Thymus (tissue), 11 donors: ENCODE measurements at regions not wholly inside any gene's neighbourhood (a gene's known extent, or its start where the extent isn't known, plus 50 kb on each side); places are given as distances from the start of the nearest gene placed in this dataset.

Source experiments
- DNase-seq, 9 donors: peaks; one replicate each; pipeline ENCODE4 v3.0.0-alpha.2; 2013; ENCODE audit warnings: low spot score in 9 of 9, low read depth in 6 of 9, missing footprints in 1 of 9
- H3K27ac ChIP-seq, 2 donors: one replicate each; pipeline ENCODE4 v1.5.1; 2013; ENCODE audit warnings: control low read depth in 1 of 2, low read depth in 1 of 2, low read length in 1 of 2, mild to moderate bottlenecking in 1 of 2, moderate library complexity in 1 of 2
- H3K27me3 ChIP-seq, 2 donors: one replicate each; pipeline ENCODE4 v1.5.1; 2013; ENCODE audit warnings: low read length in 1 of 2; ENCODE audit not compliant: control insufficient read depth in 2 of 2, insufficient read depth in 1 of 2
- H3K36me3 ChIP-seq, 2 donors: one replicate each; pipeline ENCODE4 v1.5.1; 2013; ENCODE audit warnings: low read length in 1 of 2, mild to moderate bottlenecking in 1 of 2, moderate library complexity in 1 of 2; ENCODE audit not compliant: control insufficient read depth in 2 of 2, insufficient read depth in 2 of 2
- H3K4me1 ChIP-seq, 2 donors: one replicate each; pipeline ENCODE4 v1.5.1; 2013; ENCODE audit warnings: low read length in 2 of 2; ENCODE audit not compliant: control insufficient read depth in 2 of 2, insufficient read depth in 2 of 2
- H3K4me3 ChIP-seq, 2 donors: one replicate each; pipeline ENCODE4 v1.5.1; 2013; ENCODE audit warnings: low read length in 2 of 2, control low read depth in 1 of 2, mild to moderate bottlenecking in 1 of 2
- H3K9me3 ChIP-seq, 2 donors: one replicate each; pipeline ENCODE4 v1.5.1; 2013; ENCODE audit warnings: low read length in 1 of 2, mild to moderate bottlenecking in 1 of 2; ENCODE audit not compliant: control insufficient read depth in 2 of 2, insufficient read depth in 1 of 2
- WGBS: extraction: QIAGEN DNeasy Blood & Tissue Kit; methylation state at CpG from one replicate; pipeline ENCODE4 v1.1.7; 2013; 5-methylcytosine and 5-hydroxymethylcytosine counted together
- donor health status: healthy.

DNA sequence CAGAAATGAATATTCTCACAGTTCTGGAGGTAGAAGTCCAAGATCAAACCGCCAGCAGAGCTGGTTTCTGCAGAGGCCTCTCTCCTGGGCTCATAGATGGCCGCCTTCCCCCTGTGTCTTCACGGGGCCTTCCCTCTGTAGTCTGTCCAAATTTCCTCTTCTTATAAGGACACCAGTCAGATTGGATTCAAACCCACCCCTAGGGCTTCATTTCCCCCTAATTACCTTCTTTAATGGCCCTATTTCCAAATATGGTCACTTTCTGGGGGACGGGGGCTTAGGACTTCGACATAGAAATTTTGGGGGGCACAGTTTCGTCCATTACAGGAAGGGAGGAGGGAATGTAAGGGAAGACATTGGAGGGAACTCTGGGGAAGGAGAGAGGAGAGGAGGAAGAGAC lies 132.6 kb downstream of the DDX1 start:
- Histone ChIP-seq H3K9me3 (no peaks in the 10 kb centered on the region), H3K27ac (no peak overlapping the region), H3K27me3 (no peaks in the 10 kb centered on the region), H3K4me3 (no peak overlapping the region), H3K36me3 (no peaks in the 10 kb centered on the region), H3K4me1 (peaks cover 0 to 2% of the 10 kb centered on the region in 2 donors)
- 90% methylated on average over 6 of the region's 6 CpGs for WGBS
- DNase-seq: no peak

DNA sequence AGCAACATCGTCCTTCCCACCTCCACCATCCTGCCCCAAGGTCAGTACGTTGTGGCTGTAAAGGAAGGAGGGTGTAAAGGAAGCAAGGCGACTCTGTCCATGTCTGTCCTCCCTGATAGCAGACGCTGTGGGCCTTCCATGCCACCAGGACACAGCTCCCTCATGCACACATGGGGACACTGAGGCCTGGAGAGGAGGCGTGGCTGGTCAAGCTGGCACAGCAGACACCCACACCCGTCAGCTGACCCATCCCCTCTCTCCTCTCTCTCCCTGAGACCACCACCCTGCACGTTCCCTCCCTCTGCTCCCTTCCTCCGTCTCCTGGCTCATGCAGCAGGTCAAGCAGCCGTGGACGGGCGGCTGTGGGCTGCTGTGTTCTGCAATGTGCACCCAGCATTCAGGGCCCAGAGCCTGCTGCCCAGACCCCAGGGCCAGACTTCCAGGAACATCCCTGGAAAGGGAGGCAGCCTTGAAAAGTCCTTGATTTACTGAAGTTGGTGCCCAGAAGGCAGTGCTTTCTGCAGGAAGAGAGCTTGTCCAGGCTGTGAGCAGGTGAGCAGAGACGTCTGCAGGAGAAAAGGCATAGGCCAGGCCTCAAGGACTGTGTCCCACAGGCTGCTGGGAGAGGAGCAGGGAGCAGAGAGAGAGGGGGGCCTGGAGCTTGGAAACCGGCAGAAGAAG lies 133.6 kb downstream of the DDX1 start:
- H3K4me3 ChIP-seq: no peak overlapping the region
- no peaks in the 10 kb centered on the region for H3K27me3 ChIP-seq
- H3K9me3 ChIP-seq: no peaks in the 10 kb centered on the region
- peaks cover 0 to 1% of the 10 kb centered on the region in 2 donors for H3K4me1 ChIP-seq
- H3K27ac ChIP-seq: no peak overlapping the region
- no peaks in the 10 kb centered on the region for H3K36me3 ChIP-seq
- WGBS: 94% methylated on average over 13 of the region's 13 CpGs
- no peak for DNase-seq

DNA sequence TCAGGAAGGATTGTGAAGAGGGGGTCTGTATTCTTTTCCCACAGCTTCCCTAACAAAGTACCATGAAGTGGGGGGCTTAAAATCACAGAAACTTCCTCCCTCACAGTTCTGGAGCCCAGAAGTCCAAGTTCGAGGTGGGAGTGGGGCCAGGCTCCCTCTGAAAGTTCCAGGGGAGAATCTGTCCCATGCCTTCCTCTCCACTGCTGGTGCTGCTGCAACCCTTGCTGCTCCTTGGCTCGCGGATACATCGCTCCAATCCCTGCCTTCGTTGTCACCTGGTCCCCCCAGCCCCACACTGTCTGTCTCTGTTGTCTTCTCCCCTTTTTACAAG lies 134.1 kb downstream of the DDX1 start:
- Histone ChIP-seq H3K36me3 (no peaks in the 10 kb centered on the region), H3K4me1 (peaks cover 0 to 6% of the 10 kb centered on the region in 2 donors), H3K27ac (no peak overlapping the region), H3K27me3 (no peaks in the 10 kb centered on the region), H3K9me3 (no peaks in the 10 kb centered on the region), H3K4me3 (no peak overlapping the region)
- DNase-seq: no peak
- WGBS: 92% methylated on average over 5 of the region's 5 CpGs

DNA sequence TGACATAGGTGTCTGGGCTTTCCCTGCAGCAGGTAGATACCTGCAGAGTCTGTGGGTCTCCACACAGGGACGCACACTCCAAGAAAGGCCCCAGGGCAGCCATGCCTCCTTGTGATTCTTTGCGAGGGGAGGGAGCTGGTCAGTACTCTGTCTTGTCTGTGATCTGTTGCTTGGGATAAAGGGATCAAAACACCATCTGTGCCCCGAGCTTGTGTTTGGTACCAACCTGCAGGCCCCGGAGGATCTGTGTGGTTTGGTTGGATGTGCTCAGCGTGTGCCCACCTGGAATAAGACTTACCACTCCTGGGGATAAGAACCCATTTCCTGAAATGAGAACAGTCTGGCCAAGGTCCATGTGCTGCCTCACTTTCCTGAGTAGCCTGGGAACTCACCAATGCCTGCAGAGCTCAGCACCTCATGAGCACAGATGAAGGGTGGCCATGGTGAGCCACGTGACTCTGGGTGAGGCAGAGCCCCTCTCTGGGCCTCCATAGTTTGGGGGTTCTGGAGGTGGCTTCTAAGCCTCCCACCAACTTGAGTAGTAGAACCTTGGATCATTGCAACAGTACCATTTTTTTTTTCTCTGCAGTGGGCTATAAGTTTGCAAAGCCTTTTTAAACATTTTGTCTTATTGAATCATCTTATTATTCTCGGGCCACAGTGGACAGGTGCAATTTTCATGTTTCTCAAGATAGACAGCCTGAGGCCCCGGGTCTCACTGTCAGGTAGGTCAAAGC lies 134.8 kb downstream of the DDX1 start:
- H3K27me3 ChIP-seq: no peaks in the 10 kb centered on the region
- no peak overlapping the region for H3K4me3 ChIP-seq
- H3K9me3 ChIP-seq: no peaks in the 10 kb centered on the region
- no peaks in the 10 kb centered on the region for H3K36me3 ChIP-seq
- WGBS: 93% methylated on average over 8 of the region's 8 CpGs
- peaks cover 0 to 13% of the 10 kb centered on the region in 2 donors for H3K4me1 ChIP-seq
- H3K27ac ChIP-seq: no peak overlapping the region
- no peak for DNase-seq

DNA sequence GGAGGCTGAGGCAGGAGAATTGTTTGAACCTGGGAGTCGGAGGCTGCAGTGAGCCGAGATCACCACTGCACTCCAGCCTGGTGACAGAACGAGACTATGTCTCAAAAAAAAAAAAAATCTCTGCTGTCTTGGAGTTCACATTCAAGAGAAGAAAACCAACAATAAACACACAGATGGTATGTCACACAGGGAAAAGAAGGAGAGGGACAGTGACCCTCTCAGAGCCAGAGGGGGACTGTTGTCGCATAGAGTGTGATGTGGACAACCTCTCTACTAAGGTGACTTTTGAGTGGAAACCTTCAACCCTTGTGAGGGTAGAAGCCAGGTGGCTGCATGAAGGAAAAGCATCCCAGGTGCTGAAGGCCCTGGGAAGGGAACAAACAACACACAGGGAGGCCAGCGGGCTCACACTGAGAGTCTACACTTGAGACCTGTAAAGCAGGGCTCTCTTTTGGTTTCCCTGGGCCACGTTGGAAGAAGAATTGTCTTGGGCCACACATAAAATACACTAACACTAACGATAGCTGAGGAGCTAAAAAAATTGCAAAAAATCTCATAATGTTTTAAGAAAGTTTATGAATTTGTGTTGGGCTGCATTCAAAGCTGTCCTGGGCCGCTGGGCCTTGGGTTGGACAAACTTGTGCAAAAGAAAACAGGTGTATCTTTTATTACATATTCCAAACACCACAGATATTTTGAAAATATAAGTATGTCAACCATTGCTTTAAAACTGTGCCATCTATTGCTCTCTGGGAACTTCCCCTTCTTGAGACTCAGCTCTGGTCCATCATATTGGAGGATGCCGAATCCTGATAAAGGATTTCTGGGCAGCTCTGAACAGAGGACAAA lies 136.0 kb downstream of the DDX1 start:
- Histone ChIP-seq H3K36me3 (no peaks in the 10 kb centered on the region), H3K4me1 (peaks cover 0 to 21% of the 10 kb centered on the region in 2 donors), H3K9me3 (no peaks in the 10 kb centered on the region), H3K27ac (no peak overlapping the region), H3K4me3 (no peak overlapping the region), H3K27me3 (no peaks in the 10 kb centered on the region)
- 87% methylated on average over 9 of the region's 9 CpGs for WGBS
- no peak for DNase-seq

DNA sequence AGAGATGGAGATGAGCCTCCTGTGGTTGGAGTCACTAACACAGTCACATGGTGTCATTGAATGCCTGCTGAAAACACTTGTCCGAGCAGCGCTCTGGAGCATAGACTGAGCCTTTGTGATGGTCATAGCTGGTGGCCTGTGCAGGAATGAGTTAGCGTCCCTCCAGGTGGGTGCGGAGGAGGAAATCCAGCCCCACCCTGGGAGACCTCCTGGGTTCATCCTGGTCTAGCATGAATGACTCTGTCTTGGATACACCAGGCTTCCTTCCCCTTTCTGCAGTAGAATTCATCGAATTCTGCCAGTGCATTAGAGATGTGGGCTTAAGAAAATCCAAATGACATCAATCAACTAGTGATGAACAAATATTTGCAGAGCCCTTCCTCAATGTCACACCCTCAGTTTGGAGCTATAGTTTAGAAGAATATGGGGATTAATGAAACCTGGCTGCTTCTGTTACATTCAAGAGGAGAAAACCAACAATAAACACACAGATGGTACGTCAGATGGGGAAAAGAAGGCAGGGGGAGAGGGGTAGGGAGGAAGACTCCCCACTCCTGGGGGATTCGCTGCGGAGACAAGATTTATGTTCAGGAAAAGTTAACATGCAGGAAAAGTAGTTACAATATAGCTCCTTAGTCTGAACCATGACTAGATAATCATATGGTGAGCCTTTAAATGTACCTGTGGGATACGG lies 136.7 kb downstream of the DDX1 start:
- Histone ChIP-seq H3K36me3 (no peaks in the 10 kb centered on the region), H3K4me3 (no peak overlapping the region), H3K27me3 (no peaks in the 10 kb centered on the region), H3K4me1 (peaks cover 0 to 22% of the 10 kb centered on the region in 2 donors), H3K9me3 (no peaks in the 10 kb centered on the region), H3K27ac (no peak overlapping the region)
- WGBS: 87% methylated on average over 9 of the region's 9 CpGs
- DNase-seq: no peak

DNA sequence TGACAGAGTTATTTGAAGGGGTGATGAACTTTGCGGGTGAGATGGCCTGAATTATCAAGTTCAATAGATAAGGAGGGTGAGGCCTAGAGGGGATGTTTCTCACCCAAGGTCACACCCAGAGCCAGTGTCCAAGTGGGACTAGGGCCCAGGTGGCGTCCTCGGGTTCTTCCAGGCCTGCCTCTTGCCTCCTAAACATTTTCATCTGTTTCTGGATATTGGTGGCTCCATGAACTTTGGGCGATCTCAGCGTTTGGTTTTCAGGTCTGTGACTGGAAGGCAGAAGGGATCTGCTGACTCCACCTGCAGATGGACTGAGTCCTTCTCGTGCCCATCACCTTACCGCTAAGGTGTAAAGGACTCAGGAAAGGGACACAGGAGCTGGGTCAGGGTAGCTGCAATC lies 137.3 kb downstream of the DDX1 start:
- DNase-seq: no peak
- WGBS: 92% methylated on average over 7 of the region's 7 CpGs
- no peak overlapping the region for H3K4me3 ChIP-seq
- no peaks in the 10 kb centered on the region for H3K9me3 ChIP-seq
- H3K4me1 ChIP-seq: peaks cover 0 to 22% of the 10 kb centered on the region in 2 donors
- no peak overlapping the region for H3K27ac ChIP-seq
- no peaks in the 10 kb centered on the region for H3K36me3 ChIP-seq
- no peaks in the 10 kb centered on the region for H3K27me3 ChIP-seq

DNA sequence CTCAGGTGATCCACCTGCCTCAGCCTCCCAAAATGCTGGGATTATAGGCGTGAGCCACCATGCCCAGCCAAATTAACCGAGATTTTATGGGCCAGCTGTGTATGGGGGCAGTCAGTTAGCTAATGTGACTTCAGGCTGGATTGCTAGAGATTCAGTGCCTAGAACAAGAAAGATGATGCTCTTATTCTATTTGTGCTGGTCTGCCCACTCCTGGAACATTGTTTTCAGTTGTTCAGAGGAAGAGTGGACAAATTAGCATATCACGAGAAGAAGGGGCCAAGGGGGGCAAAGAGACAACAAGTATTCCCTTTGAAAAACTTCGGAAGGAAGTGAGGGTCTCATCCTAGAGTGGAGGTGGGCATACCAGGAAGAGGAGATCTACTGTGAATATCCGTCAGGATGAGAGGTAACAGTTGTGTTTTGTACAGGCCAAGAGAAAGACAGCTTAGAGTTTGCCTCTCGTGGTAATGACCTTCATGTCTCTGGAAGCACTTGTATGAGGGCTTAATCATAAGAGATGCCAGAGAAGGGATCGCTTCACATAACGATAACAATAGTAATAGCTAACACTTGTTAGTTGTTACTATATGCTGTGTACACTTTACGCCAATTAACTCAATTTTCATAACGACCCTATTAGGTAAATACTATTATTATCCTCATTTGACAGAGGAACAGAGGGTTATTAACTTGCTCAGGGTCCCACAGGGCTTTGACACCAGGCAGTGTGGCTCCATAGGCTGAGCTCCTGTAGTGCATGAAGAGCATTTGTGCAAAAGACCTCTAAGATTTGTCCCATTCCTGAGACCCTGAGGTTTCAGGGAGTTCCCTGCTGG lies 138.3 kb downstream of the DDX1 start:
- Histone ChIP-seq H3K36me3 (no peaks in the 10 kb centered on the region), H3K4me1 (peaks cover 0 to 26% of the 10 kb centered on the region in 2 donors), H3K4me3 (no peak overlapping the region), H3K9me3 (no peaks in the 10 kb centered on the region), H3K27me3 (no peaks in the 10 kb centered on the region), H3K27ac (peak overlapping the region in 1 of 2 donors; percentile 32)
- 90% methylated on average over 10 of the region's 10 CpGs for WGBS
- no peak for DNase-seq
